HG02798 (cell line): ENCODE measurements at regions not wholly inside any gene's neighbourhood (a gene's known extent, or its start where the extent isn't known, plus 50 kb on each side); places are given as distances from the start of the nearest gene placed in this dataset.

Source experiments
- ATAC-seq: cut with Tn5 transposase; IDR thresholded peaks from one replicate; pipeline ENCODE4 v1.9.1; 2021; ENCODE audit warnings: mild to moderate bottlenecking; ENCODE audit not compliant: unreplicated experiment, poor library complexity

DNA sequence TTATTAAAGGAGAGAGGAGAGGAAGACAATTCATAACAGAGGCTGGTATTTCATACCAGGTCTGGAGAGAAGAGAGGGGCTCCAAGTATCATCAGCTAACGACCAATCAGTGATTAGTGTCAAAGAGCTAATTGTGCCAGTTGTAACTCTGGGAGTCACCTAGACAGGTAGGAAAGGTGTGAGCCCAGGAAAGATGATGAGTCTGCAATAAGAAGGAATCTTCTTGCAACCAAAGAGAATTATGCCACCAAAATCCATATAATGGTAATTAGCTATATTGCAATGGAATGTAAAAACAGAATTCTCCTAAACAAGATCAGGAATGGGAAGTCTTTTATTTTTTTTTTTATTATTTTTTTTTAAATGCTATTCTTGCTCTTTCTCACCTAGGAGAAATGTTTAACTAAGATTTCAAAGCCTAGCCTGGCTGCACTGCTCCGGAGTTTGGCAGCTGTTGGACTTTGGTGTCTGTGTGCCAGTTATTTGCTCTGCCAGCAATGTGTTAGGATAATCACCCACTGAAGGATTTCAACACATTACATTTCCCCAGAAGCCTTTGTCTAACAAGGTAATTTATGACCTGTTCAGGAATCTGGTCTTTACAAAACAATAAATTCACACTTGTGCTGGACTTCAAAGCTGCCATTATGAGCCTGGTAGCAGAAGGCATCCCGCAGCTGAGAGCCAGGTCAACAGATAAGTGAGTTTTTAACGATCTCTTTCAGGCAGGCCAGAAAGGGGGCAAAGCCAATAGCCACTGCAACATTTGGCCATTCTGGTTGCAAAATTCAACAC is 89.4 kb downstream of the FOXB1 start:
- no peak for ATAC-seq

DNA sequence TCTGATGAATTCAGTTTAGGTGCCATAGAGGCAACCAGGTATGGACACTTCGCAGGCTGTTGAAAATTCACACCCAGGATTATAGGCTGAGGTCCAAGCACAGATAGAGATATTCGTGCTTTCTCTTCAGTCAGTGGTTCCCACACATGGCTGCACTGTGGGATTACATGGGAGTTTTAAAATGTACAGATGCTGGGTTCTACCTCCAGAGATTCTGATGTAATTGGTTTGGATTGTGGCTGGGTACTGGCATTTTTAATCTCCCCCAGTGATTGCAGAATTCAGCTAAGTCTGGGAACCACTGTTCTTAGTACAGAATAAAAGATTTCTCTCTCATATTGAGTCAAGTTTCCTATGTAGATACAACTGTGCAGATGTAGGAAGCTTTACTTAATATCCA is 91.6 kb downstream of the FOXB1 start:
- no peak for ATAC-seq

DNA sequence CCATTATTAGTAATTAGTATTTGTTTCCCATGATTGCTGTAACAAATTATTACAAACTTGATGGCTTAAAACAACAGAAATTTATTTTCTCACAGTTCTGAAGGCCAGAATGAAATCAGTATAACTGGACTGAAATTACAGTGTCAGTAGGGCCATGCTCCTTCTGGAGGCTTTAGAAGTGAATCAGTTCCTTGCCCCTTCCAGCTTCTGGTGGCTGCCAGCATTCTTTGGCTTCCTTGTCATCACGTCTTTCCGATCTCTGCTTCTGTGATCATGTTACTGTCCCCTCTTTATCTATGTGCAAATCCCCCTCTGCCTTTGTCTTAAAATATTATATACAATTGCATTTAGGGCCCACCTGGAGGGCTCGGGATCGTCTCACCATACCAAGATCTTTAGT is 92.0 kb downstream of the FOXB1 start:
- no peak for ATAC-seq

DNA sequence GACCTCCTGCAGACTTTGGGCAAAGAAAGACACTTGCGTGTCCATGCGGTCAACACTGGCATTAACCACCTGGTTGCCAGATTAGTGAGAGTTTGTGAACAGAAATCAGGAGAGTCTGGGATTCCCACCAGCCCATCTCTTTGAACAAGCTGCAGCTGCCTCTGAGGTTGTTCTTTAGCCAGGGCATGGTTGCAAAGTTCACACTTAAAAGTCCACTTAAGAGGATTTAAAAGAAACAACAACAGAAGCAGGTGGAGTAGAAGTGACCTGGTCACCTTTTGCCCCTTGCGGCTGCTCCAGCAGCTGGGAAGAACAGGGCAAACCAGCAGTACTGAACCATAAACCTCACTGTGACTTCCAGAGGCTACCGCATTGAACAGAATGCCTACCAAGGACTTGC is 97.3 kb downstream of the FOXB1 start:
- ATAC-seq: no peak

DNA sequence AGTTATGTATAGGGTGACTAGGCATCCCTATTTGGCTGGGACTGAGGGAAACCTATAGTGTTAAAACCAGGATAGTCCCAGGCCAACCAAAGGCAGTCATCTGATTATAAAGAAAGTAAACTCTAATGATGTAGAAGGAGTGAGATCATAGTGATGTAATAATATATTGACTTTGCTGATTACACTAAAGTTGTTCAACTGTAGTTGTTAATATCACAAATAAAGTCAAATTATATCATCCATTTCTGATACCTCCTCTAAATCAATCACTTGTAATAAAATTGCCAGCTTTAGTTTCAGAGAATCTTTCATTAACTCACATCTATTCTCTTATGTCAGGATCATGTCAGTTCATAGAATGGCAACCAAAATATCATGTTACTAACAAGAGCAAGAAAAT is 98.6 kb downstream of the FOXB1 start:
- ATAC-seq: no peak

DNA sequence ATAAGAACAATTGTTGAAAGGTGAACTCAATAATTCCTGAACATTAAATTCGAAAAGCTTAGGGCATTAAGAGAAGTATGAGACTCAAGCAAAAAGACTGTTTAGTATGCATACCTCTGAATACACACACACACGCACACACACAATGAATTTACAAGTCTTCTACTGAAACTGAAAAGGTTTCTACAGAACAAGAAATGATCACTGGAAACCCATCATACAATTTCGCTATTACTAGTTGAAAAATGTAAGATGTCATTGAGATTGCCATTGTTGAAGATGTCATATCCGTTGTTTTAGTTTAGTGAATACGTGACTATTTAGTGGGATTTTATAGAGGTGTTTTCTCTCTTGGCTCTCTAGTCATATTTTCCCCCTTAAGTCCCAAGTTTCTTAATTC is 106.8 kb downstream of the FOXB1 start:
- ATAC-seq: no peak

DNA sequence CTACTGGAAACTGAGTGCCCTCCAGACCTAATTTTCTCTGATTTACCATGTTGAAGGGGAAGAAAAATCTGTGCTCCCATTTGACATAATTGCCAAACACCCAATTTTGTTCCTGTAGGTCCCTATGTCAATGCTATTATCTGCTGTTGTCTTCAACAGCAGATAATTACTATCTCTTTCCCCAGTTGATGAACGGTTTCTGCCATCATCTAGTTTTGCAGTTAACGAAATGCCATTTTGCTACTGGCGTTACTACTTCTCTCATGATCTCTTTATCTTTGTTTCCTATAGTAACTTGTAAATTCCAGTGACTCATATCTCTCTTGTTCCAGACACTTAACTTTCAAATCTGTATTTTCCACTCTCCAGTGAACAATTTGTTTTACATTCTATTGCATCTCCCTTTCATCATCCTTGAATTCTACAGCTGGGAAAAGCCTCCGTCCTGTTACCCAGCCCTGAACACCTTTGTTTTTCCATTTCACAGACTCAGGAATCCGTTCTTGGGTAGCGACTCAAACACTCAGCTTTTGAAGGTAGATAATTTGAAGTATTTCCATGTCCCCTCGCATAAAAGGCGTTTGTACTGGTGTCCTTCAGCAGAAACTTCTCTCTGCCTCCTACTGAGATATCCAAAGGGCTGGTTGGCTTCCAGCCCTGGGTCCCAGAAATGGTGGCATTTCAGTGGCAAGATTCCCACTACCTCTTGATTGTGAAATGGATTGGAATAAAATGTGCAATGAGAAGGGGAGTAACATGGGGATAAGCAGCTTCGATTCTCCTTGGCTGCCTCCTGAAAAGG is 111.7 kb downstream of the FOXB1 start:
- no peak for ATAC-seq

DNA sequence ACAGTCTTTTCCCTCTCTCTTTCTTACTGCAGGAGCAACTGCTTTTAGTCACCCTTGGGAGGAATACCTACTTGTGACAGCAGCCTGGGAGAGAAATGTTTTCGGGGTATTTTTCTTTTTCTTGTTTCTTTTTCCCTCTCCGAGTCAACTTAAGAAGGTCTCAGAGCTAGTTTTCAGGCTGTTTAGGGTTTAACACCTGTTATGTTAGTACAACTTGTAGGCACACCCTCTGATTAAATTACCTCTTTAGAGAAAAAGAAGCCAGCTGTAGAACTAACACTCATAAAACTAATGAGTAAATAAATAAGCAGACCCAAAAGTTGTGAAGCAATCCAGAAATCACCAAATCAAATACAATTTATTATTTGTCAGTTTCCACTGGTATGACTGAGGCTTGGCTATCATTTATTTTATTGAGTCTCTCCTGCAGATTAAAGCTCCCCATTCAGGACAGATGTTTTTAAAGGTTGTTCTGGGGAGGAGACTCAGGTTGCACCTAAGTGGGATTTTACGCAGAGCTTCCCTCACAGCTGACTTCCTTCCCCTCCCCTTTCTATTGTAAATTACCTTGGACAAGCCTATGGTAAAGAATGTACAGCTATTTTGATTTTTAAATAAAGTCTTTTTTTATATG is 112.5 kb downstream of the FOXB1 start:
- no peak for ATAC-seq

DNA sequence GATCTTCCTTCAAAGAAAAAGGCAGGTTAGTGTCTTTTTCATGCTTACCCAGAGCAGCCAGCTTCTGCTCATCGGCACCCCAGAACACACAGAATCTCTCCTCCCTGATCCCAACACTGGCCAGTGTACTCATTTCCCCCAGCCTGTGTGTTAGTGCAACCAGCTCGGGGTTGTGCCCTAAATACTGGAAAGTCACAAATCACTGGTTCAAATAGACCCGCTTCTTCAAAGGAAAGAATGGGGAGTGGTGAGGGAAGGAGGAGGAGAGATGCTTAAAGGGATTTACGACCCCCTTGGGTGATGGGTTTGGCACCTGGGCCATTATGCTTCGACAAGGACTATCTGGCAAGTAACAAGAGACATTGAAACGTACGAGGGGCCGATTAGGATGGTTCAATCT is 114.0 kb downstream of the FOXB1 start:
- ATAC-seq: no peak

DNA sequence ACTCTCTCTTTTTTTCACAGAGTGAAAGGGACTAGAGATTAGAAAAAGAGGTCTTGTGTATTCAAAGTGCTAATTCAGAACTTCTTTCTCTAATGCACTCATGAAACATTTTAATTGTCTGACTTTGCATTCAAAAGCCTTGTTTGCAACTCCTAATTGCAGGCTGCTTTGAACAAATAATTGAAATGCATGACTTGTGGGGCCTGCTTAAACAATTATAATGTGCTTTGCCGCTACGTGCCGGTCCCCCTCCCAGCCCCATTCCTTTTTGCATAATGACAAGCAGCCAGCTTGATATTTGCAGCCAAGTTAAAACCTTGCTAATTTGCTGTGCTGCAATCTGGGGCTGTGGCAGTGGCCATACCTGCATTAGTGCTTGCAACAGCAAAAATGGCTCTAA is 114.5 kb downstream of the FOXB1 start:
- ATAC-seq: no peak

DNA sequence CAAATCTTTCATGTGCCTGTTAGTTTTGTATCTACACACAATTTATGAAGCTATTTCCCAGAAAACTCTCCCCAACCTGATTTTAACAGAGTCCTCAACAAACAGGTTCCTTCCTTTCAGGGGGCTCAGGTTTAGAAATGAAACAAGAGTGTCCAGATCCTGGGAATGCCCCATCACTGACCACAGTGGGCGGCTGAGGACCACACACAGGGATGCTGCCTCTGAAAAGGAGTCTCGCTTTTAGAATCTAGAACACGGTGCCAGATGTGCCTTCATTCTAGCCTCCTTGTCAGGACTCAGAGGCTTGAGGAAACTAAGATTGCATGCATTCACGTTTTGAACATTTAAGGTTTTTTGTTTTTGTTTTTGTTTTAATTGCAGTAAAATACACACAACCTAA is 115.0 kb downstream of the FOXB1 start:
- ATAC-seq: no peak

DNA sequence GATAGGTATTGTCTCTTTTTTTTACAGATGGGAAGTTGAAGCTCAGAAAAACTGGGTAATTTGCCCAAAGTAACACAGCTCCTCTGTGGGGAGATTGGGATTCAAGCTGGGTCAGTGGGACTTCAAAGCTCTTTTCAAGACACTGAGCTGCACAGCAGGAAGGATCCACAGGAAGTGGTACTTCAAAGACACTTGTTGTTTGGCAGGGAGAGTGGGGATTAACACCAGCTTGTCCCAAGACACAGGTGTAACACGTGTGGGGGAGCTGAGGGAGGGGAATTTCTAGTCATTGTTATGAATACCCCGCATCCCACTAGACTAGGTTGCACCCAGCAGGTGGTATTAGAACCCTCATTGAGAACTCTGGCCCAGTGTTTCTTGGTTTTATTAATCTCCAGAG is 116.0 kb downstream of the FOXB1 start:
- no peak for ATAC-seq

DNA sequence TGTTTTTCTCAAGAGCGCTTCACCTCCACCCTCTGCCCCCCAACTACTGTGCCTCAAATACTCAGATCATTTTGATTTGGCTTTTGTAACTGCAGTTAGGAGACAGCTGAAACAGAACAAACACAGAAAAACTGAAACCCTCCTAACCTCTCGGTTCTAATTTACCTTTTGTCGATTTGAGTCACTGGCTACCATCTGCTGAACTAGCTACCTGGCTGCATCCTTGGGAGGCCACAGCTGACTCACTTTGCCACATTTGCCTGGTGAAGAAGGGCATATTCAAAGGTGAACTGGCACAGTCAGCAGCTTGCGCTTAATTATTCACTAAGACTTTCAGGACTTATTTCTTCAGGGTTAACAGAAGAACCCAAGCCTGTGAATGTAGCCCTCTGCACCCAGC is 117.7 kb downstream of the FOXB1 start:
- no peak for ATAC-seq

DNA sequence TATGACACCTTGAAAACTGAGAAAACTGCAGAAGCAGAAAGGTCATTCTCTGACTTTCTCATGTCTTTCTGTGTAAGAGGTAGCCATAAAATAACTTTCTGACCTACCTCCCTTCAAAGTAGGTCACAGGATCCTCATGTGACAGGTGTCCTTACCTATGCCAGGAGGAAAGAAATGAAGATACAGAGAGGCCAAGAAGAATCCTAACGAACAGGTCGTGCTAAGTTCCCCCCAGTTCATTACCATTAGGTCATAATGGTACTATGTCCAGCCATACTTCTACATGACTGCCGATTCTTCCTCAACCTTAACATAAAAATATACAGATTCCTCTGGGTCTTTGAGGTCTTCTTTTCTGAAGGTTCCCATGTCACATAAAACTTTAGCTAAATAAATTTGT is 118.6 kb downstream of the FOXB1 start:
- ATAC-seq: no peak

DNA sequence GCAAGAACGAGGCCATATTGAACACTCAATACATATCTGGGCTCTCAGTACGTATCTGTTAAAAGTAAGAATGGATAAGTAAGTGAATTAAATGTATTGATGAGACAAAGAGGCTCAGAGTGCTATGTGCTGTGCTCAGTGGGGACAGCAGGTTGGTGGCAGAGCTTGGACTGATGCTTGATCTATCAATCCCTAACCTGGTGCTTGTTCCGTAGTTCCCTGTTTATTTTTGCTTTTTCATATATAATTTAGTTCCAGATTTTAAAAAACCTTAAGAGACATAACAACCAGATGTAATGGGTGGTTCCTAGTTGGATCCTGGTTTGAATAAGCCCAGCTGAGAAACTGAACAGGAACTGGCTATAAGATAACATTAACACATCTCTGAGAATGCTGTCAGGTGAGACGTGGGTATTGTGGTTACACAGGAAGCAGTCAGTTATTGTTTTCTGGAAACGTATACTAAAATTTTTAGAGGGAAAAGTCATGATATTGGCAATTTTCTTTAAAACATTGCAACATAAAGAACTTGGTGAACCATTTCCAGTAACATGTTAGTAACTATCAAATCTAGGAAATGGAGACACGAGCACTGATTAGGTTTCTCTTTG is 120.5 kb downstream of the FOXB1 start:
- ATAC-seq: no peak

DNA sequence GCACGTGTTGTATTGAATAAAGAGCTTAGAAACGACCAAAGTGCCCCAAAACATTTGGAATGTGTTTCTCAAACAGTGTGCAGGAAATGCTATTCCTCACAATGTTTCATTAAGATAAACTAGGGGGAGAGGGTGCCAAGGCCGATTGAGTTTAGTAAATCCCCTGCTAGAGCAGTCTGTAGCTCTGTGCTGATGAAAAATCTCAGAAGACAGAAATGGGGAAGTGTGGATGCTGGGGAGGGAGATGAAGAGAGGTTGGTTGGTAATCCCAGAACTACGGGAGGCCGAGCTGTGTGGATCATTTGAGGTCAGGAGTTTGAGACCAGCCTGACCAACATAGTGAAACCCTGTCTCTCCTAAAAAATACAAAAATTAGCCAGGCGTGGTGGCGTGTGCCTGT is 121.2 kb downstream of the FOXB1 start:
- ATAC-seq: no peak

DNA sequence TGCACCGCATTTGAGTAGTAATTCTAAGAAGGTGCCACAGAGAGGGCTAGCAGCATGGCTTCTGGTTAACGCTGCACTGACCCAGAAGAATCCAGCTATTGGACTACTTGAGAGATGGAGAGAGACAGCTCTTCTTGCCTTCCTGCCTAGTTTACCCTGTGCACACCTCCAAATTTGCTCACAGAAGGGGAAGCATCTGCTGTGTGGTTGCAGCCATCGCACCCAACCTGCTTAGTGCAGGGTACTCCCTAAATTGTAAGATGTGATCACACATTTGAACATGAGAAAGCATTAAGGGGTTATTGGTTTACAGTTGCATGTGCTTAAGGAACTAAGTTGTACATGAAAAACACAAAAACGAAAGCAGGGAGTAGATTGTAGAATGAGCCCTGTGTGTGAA is 122.1 kb downstream of the FOXB1 start:
- no peak for ATAC-seq

DNA sequence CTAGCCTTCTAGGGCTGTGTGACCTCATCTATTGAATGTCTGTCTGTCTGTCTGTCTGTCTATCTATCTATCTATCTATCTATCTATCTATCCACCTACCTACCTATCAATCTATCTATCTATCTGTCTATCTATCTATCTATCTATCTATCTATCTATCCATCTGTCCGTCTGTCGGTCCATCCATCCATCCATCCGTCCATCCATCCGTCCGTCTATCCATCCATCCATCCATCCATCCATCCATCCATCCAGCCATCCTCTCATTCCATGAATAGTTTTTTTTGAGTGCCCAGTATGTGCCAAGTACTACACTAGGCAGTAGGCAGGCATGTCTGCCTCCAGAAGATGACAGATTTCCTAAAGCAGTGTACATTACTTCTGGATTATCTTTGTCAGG is 122.5 kb downstream of the FOXB1 start:
- no peak for ATAC-seq

DNA sequence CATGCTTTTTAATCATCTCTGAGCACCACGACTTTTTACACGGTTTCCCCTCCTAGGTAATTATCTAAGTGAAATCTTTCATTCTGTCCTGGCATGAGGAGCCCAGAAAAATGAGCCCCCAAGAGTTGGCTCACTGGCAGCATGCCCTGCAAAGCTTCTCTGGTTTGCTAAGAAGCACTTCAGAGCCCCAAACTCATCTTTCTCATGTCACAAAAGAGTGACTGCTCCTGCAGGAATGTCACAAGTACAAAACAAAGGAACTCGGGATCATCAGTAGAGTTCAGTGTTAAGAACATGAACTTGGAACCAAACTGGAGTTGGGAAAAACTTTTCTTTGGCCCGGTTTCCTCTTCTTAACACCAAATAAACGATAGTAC is 123.9 kb downstream of the FOXB1 start:
- no peak for ATAC-seq

DNA sequence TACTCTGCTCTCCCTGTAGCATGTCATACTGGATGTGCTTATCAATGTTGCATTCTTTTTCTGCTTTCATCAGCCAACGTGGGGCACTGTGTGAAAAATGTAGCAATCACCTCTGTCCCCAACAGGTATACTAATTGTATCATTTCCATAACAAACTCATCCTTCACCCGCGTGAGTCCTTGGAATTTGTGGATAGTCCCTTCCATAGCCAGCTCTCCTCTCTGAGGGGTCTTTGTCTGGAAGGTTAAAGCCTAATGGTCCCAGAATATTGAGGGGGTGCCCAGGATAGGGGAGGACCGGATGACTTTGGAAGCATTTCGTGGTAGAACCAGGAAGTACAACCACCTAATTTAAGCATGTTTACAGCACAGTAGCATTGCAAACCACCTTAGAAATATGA is 124.6 kb downstream of the FOXB1 start:
- ATAC-seq: no peak

DNA sequence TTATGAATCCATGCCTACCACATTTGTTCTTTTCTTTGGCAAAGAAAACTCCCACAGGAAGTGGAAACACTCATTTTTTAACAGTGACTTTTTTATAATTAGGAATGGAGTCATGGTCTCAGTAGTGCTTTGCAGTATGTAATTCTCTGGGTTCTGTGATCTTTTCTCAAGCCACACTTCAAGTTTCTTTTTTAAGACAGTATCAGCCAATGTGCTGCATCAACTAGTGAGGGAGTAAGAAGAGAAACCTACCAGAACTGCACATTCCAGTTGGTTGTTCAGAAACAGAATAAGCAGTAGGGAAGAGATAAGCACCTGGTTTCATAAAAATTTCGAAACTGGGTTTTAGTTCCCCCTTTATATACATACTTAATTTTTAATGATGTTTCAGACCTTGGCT is 126.3 kb downstream of the FOXB1 start:
- ATAC-seq: no peak
